ENCODE measurements at regions not wholly inside any gene's neighbourhood (a gene's known extent, or its start where the extent isn't known, plus 50 kb on each side); places are given as distances from the start of the nearest gene placed in this dataset.

DNA sequence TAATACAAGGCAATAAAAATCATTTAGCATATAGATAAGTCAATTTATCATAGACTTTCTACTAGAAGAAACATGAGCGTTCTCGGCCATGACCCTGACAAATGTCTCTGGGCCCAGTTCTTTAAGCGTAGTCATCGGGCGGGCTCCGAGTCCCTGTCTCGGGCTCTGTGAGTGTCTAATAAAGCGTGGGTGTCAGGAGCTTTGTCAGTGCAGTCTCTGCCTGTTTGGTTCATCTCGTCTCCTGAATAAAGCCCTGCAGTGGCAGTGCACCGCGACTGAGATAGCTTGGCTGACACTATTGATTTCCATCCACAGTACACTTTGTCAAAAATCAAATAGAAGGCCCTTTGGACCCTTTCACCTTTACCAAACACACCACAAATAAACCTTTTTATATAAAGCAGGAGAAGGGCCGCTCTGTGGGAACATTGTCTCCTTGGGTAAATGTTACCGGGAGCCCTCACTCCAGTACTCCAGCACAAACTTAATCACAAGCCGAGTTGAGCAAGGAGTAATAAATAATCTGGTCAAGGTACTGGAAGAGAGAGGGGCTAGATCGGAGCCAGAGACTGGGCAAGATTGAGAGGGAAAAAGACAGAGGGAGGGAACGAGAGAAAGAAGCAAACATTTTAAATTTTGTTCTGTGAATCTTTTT, 368.2 kb upstream of the TSHZ3 start:
- no peak overlapping the region for H3K27ac ChIP-seq
- TF ChIP-seq, protein P1, sequence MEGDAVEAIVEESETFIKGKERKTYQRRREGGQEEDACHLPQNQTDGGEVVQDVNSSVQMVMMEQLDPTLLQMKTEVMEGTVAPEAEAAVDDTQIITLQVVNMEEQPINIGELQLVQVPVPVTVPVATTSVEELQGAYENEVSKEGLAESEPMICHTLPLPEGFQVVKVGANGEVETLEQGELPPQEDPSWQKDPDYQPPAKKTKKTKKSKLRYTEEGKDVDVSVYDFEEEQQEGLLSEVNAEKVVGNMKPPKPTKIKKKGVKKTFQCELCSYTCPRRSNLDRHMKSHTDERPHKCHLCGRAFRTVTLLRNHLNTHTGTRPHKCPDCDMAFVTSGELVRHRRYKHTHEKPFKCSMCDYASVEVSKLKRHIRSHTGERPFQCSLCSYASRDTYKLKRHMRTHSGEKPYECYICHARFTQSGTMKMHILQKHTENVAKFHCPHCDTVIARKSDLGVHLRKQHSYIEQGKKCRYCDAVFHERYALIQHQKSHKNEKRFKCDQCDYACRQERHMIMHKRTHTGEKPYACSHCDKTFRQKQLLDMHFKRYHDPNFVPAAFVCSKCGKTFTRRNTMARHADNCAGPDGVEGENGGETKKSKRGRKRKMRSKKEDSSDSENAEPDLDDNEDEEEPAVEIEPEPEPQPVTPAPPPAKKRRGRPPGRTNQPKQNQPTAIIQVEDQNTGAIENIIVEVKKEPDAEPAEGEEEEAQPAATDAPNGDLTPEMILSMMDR (IDR thresholded peaks at IDR 0.05): no peak
- no peak for TF ChIP-seq ZFX (IDR thresholded peaks at IDR 0.05; ENCODE audit: borderline replicate concordance)

- no peak overlapping the region for H3K27ac ChIP-seq
- TF ChIP-seq, protein P1 (IDR thresholded peaks at IDR 0.05): no peak
- no peak for TF ChIP-seq ZFX (IDR thresholded peaks at IDR 0.05; ENCODE audit: borderline replicate concordance)
These were observed 368.8 kb upstream of the TSHZ3 start for GRCh38 chr19:31718032-31718431.

- no peak for TF ChIP-seq ZFX (IDR thresholded peaks at IDR 0.05; ENCODE audit: borderline replicate concordance)
- TF ChIP-seq, protein P1 (IDR thresholded peaks at IDR 0.05): no peak
- no peak overlapping the region for H3K27ac ChIP-seq
These were observed 369.7 kb upstream of the TSHZ3 start for GRCh38 chr19:31718898-31719297.

DNA sequence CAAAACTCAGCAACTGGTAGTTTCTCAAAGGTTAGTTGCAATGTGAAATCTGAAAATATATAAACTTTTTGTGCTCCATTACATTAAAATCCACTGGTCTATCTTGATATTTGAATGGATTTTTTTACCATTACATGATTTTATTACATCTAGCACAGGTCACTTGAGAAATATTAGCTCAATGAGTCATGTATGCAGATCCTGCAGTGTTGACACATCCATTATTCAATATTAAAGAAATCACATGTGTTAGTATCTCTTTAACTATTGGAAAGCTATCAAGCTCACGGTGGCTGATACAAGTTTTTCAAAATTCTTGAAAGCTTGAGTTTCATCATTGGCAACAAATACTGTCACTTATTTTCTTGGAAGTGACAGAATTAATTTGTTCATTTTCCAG, 373.9 kb upstream of the TSHZ3 start:
- H3K27ac ChIP-seq: no peak overlapping the region
- TF ChIP-seq ZFX (IDR thresholded peaks at IDR 0.05; ENCODE audit: borderline replicate concordance): no peak
- TF ChIP-seq, protein P1 (IDR thresholded peaks at IDR 0.05): no peak

GRCh38 chr19:31725051-31725450, 375.8 kb upstream of the TSHZ3 start:
- no peak overlapping the region for H3K27ac ChIP-seq
- TF ChIP-seq, protein P1 (IDR thresholded peaks at IDR 0.05): no peak

DNA sequence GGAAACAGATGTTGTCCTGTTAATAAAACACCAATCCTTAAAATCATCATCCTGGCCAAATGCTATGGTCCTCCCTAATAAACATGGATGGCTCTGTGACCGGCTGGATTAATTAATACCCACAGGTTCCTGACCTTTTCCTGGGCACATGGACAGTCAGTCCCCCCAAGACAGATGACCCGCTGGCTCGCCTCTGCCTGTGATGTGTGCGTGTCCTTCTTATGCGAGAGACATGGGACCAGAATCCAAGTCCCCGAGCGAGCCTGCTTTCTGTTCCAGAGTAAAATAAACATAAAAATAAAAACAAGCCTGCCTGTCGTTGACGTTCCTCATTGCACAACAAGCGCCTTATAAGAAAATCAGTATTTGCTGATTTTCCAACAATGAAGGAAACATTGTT, 378.3 kb upstream of the TSHZ3 start:
- TF ChIP-seq, protein P1 (IDR thresholded peaks at IDR 0.05): no peak
- no peak for TF ChIP-seq ZFX (IDR thresholded peaks at IDR 0.05; ENCODE audit: borderline replicate concordance)
- H3K27ac ChIP-seq: no peak overlapping the region

DNA sequence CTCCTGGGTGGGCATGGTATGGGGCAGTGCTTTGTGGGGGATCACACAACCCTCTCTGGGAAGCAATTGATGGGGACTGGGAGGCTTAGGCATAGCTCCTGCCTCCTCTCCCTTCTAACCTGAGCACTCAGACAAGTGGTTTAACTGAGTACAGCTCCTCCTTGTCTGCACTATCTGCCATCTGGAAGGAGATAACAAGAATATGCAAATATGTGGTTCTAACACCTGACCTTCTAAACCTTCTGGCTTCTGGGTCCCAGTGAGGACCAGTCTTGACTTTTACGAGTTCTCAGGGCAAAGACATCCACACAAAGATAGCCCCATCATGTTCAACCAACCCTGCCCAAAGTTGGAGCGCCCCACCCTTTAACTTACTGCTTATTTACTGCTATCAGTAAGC, 381.0 kb upstream of the TSHZ3 start:
- TF ChIP-seq, protein P1 (IDR thresholded peaks at IDR 0.05): no peak
- TF ChIP-seq ZFX (IDR thresholded peaks at IDR 0.05; ENCODE audit: borderline replicate concordance): no peak
- no peak overlapping the region for H3K27ac ChIP-seq
